ENCODE measurements at regions not wholly inside any gene's neighbourhood (a gene's known extent, or its start where the extent isn't known, plus 50 kb on each side); places are given as distances from the start of the nearest gene placed in this dataset.
"Not testable (repeated sequence)": the region's sequence is repeated elsewhere in the genome, so short reads cannot be mapped to it uniquely, and the experiment has no call there.

GRCh38 chr4:127505203-127505602 lies 127.6 kb upstream of the INTU start:
- no peak for DNase-seq (ENCODE audit: extremely low read depth, low read depth)

GRCh38 chr4:127506283-127506682 lies 126.5 kb upstream of the INTU start:
- no peak for DNase-seq (ENCODE audit: extremely low read depth, low read depth)

GRCh38 chr4:127509155-127509554 lies 123.6 kb upstream of the INTU start:
- DNase-seq (ENCODE audit: extremely low read depth, low read depth), result no peak

- not testable (repeated sequence) for DNase-seq (ENCODE audit: extremely low read depth, low read depth)
Measured at GRCh38 chr4:127512672-127513071, 120.1 kb upstream of the INTU start.

GRCh38 chr4:127515259-127515658 lies 117.5 kb upstream of the INTU start:
- not testable (repeated sequence) for DNase-seq (ENCODE audit: extremely low read depth, low read depth)

GRCh38 chr4:127518046-127518445 lies 114.7 kb upstream of the INTU start:
- no peak for DNase-seq (ENCODE audit: extremely low read depth, low read depth)

- no peak for DNase-seq (ENCODE audit: extremely low read depth, low read depth)
Measured at GRCh38 chr4:127521463-127521862, 111.3 kb upstream of the INTU start.

GRCh38 chr4:127523369-127523768 lies 109.4 kb upstream of the INTU start:
- no peak for DNase-seq (ENCODE audit: extremely low read depth, low read depth)

- no peak for DNase-seq (ENCODE audit: extremely low read depth, low read depth)
Measured at GRCh38 chr4:127525608-127526007, 107.1 kb upstream of the INTU start.

- no peak for DNase-seq (ENCODE audit: extremely low read depth, low read depth)
Measured at GRCh38 chr4:127528302-127528701, 104.5 kb upstream of the INTU start.

GRCh38 chr4:127529879-127530278 lies 102.9 kb upstream of the INTU start:
- DNase-seq (ENCODE audit: extremely low read depth, low read depth), result not testable (repeated sequence)

- DNase-seq (ENCODE audit: extremely low read depth, low read depth), result no peak
Measured at GRCh38 chr4:127533028-127533700, 99.6 kb upstream of the INTU start.

- DNase-seq (ENCODE audit: extremely low read depth, low read depth), result no peak
Measured at GRCh38 chr4:127534041-127534825, 98.5 kb upstream of the INTU start.

GRCh38 chr4:127538016-127538415 lies 94.7 kb upstream of the INTU start:
- no peak for DNase-seq (ENCODE audit: extremely low read depth, low read depth)

- no peak for DNase-seq (ENCODE audit: extremely low read depth, low read depth)
Measured at GRCh38 chr4:127540497-127541025, 92.2 kb upstream of the INTU start.

GRCh38 chr4:127545271-127545670 lies 87.5 kb upstream of the INTU start:
- DNase-seq (ENCODE audit: extremely low read depth, low read depth), result no peak

GRCh38 chr4:127548990-127549925 lies 83.5 kb upstream of the INTU start:
- DNase-seq (ENCODE audit: extremely low read depth, low read depth), result no peak

GRCh38 chr4:127555106-127555505 lies 77.7 kb upstream of the INTU start:
- no peak for DNase-seq (ENCODE audit: extremely low read depth, low read depth)

GRCh38 chr4:127558088-127558487 lies 74.7 kb upstream of the INTU start:
- no peak for DNase-seq (ENCODE audit: extremely low read depth, low read depth)

GRCh38 chr4:127558489-127559407 lies 74.0 kb upstream of the INTU start:
- DNase-seq (ENCODE audit: extremely low read depth, low read depth), result no peak

Data from NCI-H460 (cell line).